Loucy (cell line): ENCODE measurements at regions not wholly inside any gene's neighbourhood (a gene's known extent, or its start where the extent isn't known, plus 50 kb on each side); places are given as distances from the start of the nearest gene placed in this dataset.

Experiments
- EZH2phosphoT487 ChIP-seq: fragments of 200-600 bp; IDR thresholded peaks from 2 replicates; pipeline ENCODE4 v1.6.1; 2018; ENCODE audit warnings: antibody characterized with exemption, mild to moderate bottlenecking, moderate library complexity, borderline replicate concordance
- TF ChIP-seq, protein P1 (sequence below): fragments of 200-600 bp; sonication (generic); conservative IDR thresholded peaks from 2 replicates; pipeline ENCODE4 v1.5.1; 2014; ENCODE audit warnings: mild to moderate bottlenecking, antibody characterized with exemption, low read length

DNA sequence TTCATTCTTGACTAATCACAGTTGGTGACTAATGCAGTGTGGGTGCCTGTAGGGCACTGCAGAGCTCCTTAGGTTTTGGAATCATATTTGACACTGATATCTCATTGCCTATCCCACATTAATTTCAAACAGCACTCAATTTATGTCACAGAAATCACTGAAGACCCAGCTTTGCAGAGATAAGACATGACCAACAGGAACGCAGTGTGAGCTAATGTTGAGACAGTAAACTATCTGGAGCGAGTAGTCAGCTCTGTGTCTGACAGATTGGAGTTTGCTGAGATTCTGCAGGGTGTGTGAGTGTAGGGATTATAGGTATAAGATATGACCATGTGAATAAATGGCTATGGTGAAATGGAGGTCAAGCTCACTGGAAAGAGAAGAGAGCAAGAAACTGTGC, 1586.1 kb upstream of the AGA start:
- TF ChIP-seq, protein P1, sequence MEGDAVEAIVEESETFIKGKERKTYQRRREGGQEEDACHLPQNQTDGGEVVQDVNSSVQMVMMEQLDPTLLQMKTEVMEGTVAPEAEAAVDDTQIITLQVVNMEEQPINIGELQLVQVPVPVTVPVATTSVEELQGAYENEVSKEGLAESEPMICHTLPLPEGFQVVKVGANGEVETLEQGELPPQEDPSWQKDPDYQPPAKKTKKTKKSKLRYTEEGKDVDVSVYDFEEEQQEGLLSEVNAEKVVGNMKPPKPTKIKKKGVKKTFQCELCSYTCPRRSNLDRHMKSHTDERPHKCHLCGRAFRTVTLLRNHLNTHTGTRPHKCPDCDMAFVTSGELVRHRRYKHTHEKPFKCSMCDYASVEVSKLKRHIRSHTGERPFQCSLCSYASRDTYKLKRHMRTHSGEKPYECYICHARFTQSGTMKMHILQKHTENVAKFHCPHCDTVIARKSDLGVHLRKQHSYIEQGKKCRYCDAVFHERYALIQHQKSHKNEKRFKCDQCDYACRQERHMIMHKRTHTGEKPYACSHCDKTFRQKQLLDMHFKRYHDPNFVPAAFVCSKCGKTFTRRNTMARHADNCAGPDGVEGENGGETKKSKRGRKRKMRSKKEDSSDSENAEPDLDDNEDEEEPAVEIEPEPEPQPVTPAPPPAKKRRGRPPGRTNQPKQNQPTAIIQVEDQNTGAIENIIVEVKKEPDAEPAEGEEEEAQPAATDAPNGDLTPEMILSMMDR = no peak
- TF ChIP-seq EZH2phosphoT487 = no peak
